Left lung (tissue), 4 donors: ENCODE measurements at regions not wholly inside any gene's neighbourhood (a gene's known extent, or its start where the extent isn't known, plus 50 kb on each side); places are given as distances from the start of the nearest gene placed in this dataset.

ENCODE experiments used
- ATAC-seq: fragments of 200-7000 bp; cut with Tn5 transposase; one replicate; pipeline ENCODE4 v1.9.1; 2020; ENCODE audit warnings: moderate library complexity
- DNase-seq, 4 donors: peaks; one replicate each; pipeline ENCODE4 v3.0.0-alpha.2; 2013 to 2020
- H3K27ac ChIP-seq, 2 donors: fragments of 200-600 bp; sonication (generic) in 1 of 2; one replicate each; pipeline versions ENCODE4 v1.5.0 to v1.8.0; 2020 to 2021
- H3K27me3 ChIP-seq, 2 donors: fragments of 200-600 bp; sonication (generic) in 1 of 2; one replicate each; pipeline versions ENCODE4 v1.5.0 to v1.8.0; 2020 to 2021
- H3K36me3 ChIP-seq, 2 donors: fragments of 200-600 bp; sonication (generic) in 1 of 2; one replicate each; pipeline versions ENCODE4 v1.5.0 to v1.8.0; 2020 to 2021
- H3K4me1 ChIP-seq, 2 donors: fragments of 200-600 bp; one replicate each; pipeline ENCODE4 v1.8.0; 2021
- H3K4me3 ChIP-seq, 2 donors: fragments of 200-600 bp; sonication (generic) in 1 of 2; one replicate each; pipeline versions ENCODE4 v1.5.0 to v1.8.0; 2020 to 2021; ENCODE audit warnings: mild to moderate bottlenecking in 1 of 2
- H3K9me3 ChIP-seq, 2 donors: fragments of 200-600 bp; sonication (generic) in 1 of 2; one replicate each; pipeline versions ENCODE4 v1.5.0 to v1.8.0; 2020 to 2021
- CTCF ChIP-seq, 2 donors: fragments of 200-600 bp; sonication (generic) in 1 of 2; IDR thresholded peaks; one replicate each; pipeline versions ENCODE4 v1.5.0 to v1.8.0; 2021; ENCODE audit warnings: antibody characterized with exemption in 2 of 2
- intact Hi-C, 2 donors: fragments of 100-400 bp; cut with DNase I; formaldehyde crosslinking; loops; one replicate each; pipeline versions ENCODE4 v1.11.2 to v1.14.2; 2022
- donor health status: DM: no; HTN: yes; CAD: no.
- donor health status: DM: no; HTN: no; CAD: no.

DNA sequence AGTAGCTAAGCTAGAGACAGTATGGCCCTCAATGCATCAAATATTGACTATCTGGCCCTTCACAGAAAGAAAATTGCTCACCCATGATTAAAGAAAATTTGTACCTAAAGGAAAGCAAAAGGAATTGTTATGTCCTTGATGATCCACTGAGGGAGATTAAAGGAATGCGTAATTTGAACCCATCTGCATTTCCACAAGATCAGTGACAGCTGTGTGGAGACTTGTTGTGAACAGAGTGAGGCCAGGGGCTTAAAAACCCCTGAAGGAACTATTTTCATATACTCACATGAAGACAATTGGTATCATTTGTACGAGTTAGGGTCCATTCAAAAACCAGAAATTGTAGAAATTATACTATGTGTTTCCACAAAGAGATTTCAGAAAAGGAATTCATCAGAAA lies 1908.1 kb upstream of the SEL1L start:
- Histone ChIP-seq H3K27ac (no peak overlapping the region), H3K27me3 (no peaks in the 10 kb centered on the region), H3K36me3 (no peaks in the 10 kb centered on the region), H3K4me1 (no peaks in the 10 kb centered on the region), H3K9me3 (no peaks in the 10 kb centered on the region), H3K4me3 (no peak overlapping the region)
- ATAC-seq (no peak), DNase-seq (no peak)
- intact Hi-C loops: no loop called here
- TF ChIP-seq CTCF (IDR thresholded peaks at IDR 0.05): no peak

DNA sequence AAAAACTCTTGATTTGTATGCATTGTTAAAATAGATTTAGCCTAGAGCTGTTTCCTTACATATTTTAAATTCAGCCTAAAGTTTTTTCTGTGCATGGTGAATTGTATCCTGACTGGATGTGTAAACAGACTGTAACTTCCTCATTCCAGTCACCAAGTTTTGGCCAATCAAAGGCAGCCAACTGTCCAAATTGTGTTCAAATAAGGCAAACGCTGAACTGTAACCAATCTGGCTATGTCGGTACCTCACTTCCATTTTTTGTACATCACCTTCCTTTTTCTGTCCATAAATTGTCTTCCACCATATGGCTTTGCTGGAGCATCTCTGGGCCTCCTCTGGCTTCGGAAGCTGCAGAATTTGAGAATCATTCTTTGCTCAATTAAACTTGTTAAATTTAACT lies 1921.9 kb upstream of the SEL1L start:
- H3K4me1 ChIP-seq: no peaks in the 10 kb centered on the region
- DNase-seq (no peak), ATAC-seq (no peak)
- H3K27ac ChIP-seq: no peak overlapping the region
- TF ChIP-seq CTCF (IDR thresholded peaks at IDR 0.05): no peak
- no peaks in the 10 kb centered on the region for H3K27me3 ChIP-seq
- H3K4me3 ChIP-seq: no peak overlapping the region
- intact Hi-C loops: no loop called here
- peaks cover 0 to 34% of the 10 kb centered on the region in 2 donors for H3K9me3 ChIP-seq
- H3K36me3 ChIP-seq: no peaks in the 10 kb centered on the region

GRCh38 chr14:83461521-83461920 lies 1927.9 kb upstream of the SEL1L start:
- ATAC-seq (no peak), DNase-seq (no peak)
- H3K4me1 ChIP-seq: no peaks in the 10 kb centered on the region
- peaks cover 0 to 20% of the 10 kb centered on the region in 2 donors for H3K9me3 ChIP-seq
- no peaks in the 10 kb centered on the region for H3K27me3 ChIP-seq
- intact Hi-C loops: no loop called here
- no peaks in the 10 kb centered on the region for H3K36me3 ChIP-seq
- no peak overlapping the region for H3K4me3 ChIP-seq
- no peak for TF ChIP-seq CTCF (IDR thresholded peaks at IDR 0.05)
- no peak overlapping the region for H3K27ac ChIP-seq

GRCh38 chr14:83462759-83463158 lies 1929.1 kb upstream of the SEL1L start:
- intact Hi-C loops: no loop called here
- no peak for TF ChIP-seq CTCF (IDR thresholded peaks at IDR 0.05)
- H3K27ac ChIP-seq: no peak overlapping the region
- H3K4me1 ChIP-seq: no peaks in the 10 kb centered on the region
- ATAC-seq (no peak), DNase-seq (no peak)
- H3K36me3 ChIP-seq: no peaks in the 10 kb centered on the region
- no peak overlapping the region for H3K4me3 ChIP-seq
- peaks cover 0 to 20% of the 10 kb centered on the region in 2 donors for H3K9me3 ChIP-seq
- no peaks in the 10 kb centered on the region for H3K27me3 ChIP-seq

- intact Hi-C loops: no loop called here
- peak; percentile 75 for ATAC-seq
Measured at GRCh38 chr14:83463500-83464098, 1929.9 kb upstream of the SEL1L start.

More at GRCh38 chr14:83463500-83464098, 1929.9 kb upstream of the SEL1L start:
- Histone ChIP-seq H3K36me3 (no peaks in the 10 kb centered on the region), H3K27ac (no peak overlapping the region), H3K27me3 (no peaks in the 10 kb centered on the region), H3K4me1 (no peaks in the 10 kb centered on the region), H3K4me3 (no peak overlapping the region), H3K9me3 (peaks cover 0 to 14% of the 10 kb centered on the region in 2 donors)
- TF ChIP-seq CTCF (IDR thresholded peaks at IDR 0.05): peak; percentile 71 to 76
- peak in 3 of 4 donors; percentile 28 to 58 (median 37) for DNase-seq
